B cell (primary cell): ENCODE measurements at regions not wholly inside any gene's neighbourhood (a gene's known extent, or its start where the extent isn't known, plus 50 kb on each side); places are given as distances from the start of the nearest gene placed in this dataset.

Experiments used
- ATAC-seq: fragments of 200-7000 bp; cut with Tn5 transposase; one replicate; pipeline ENCODE4 v1.10.0; 2021; ENCODE audit warnings: low read depth, mild to moderate bottlenecking, moderate number of reproducible peaks, moderate library complexity
- CTCF ChIA-PET: fragments of 350-600 bp; sonication (Branson Sonifier 250); formaldehyde crosslinking; loops from one replicate; lab custom pipeline; 2021; ENCODE audit warnings: antibody characterized with exemption, inconsistent platforms; lab: Charles Lee
- POLR2A ChIA-PET: fragments of 350-600 bp; sonication (Branson Sonifier 250); formaldehyde crosslinking; loops from one replicate; lab custom pipeline; 2021; ENCODE audit warnings: antibody characterized with exemption; lab: Charles Lee
- DNase-seq: peaks from one replicate; pipeline ENCODE4 v3.0.0; 2013
- H2AFZ ChIP-seq: 2 replicates; pipeline ENCODE4 v1.6.1; 2012; ENCODE audit warnings: mild to moderate bottlenecking, low read depth, low read length; ENCODE audit not compliant: insufficient read depth, poor library complexity, severe bottlenecking
- H3K27ac ChIP-seq, 2 donors: 1 replicate in 1 of 2; 2 replicates in 1 of 2; pipeline ENCODE4 v1.5.1; 2012 to 2013; ENCODE audit warnings: low read length in 2 of 2, mild to moderate bottlenecking in 2 of 2, moderate library complexity in 1 of 2
- H3K27me3 ChIP-seq, 4 experiments: fragments of 200-600 bp in 1 of 4; sonication (generic) in 1 of 4; replicated peaks in 1 of 4; 1 replicate in 2 of 4; 2 replicates in 2 of 4; pipeline versions ENCODE4 v1.6.1 to v1.7.0; 2013 to 2016; ENCODE audit warnings: low read length in 3 of 4, mild to moderate bottlenecking in 2 of 4, mixed read lengths in 1 of 4, moderate library complexity in 1 of 4; ENCODE audit not compliant: insufficient read depth in 4 of 4, control insufficient read depth in 3 of 4; ENCODE audit errors: control extremely low read depth in 1 of 4
- H3K36me3 ChIP-seq, 2 experiments: replicated peaks in 1 of 2; 1 replicate in 1 of 2; 2 replicates in 1 of 2; pipeline versions ENCODE4 v1.6.1 to v1.7.1; 2013; ENCODE audit warnings: low read length in 1 of 2; ENCODE audit not compliant: insufficient read depth in 2 of 2, control insufficient read depth in 1 of 2; ENCODE audit errors: control extremely low read depth in 1 of 2, extremely low read depth in 1 of 2
- H3K4me1 ChIP-seq, 2 donors: fragments of 200-600 bp in 1 of 2; sonication (generic) in 1 of 2; 1 replicate in 1 of 2; 2 replicates in 1 of 2; pipeline versions ENCODE4 v1.5.1 to v1.6.1; 2013 to 2017; ENCODE audit warnings: low read length in 2 of 2; ENCODE audit not compliant: control insufficient read depth in 2 of 2, insufficient read depth in 2 of 2
- H3K4me2 ChIP-seq: replicated peaks from 2 replicates; pipeline ENCODE3; 2012; ENCODE audit warnings: mild to moderate bottlenecking, low read depth, low read length; ENCODE audit not compliant: poor library complexity, severe bottlenecking
- H3K4me3 ChIP-seq, 5 experiments: fragments of 200-600 bp in 1 of 5; sonication (generic) in 1 of 5; 1 replicate in 3 of 5; 2 replicates in 2 of 5; pipeline versions ENCODE4 v1.5.1 to v1.7.0; 2011 to 2016; ENCODE audit warnings: low read length in 4 of 5, mild to moderate bottlenecking in 4 of 5, low read depth in 2 of 5, control low read depth in 1 of 5, moderate library complexity in 1 of 5; ENCODE audit not compliant: insufficient read depth in 1 of 5; ENCODE audit errors: control extremely low read depth in 1 of 5, extremely low read depth in 1 of 5
- H3K79me2 ChIP-seq: fragments of 200-600 bp; sonication (generic); one replicate; pipeline ENCODE4 v1.6.0; 2016; ENCODE audit warnings: low read length; ENCODE audit not compliant: control insufficient read depth, insufficient read depth
- H3K9ac ChIP-seq: fragments of 200-600 bp; sonication (generic); 2 replicates; pipeline ENCODE4 v1.6.1; 2017; ENCODE audit warnings: mild to moderate bottlenecking, low read length, moderate library complexity
- H3K9me3 ChIP-seq, 3 donors: one replicate each; pipeline versions ENCODE4 v1.6.1 to v1.7.1; 2013; ENCODE audit warnings: low read length in 2 of 3; ENCODE audit not compliant: control insufficient read depth in 2 of 3, insufficient read depth in 1 of 3; ENCODE audit errors: control extremely low read depth in 1 of 3
- H4K20me1 ChIP-seq: 2 replicates; pipeline ENCODE4 v1.6.0; 2012; ENCODE audit warnings: mild to moderate bottlenecking, low read length; ENCODE audit not compliant: insufficient read depth, control insufficient read depth, poor library complexity, severe bottlenecking
- H3K27ac Mint-ChIP-seq: one replicate; pipeline ENCODE4 v1.8.0; 2021; ENCODE audit warnings: mixed read lengths
- H3K27me3 Mint-ChIP-seq: one replicate; pipeline ENCODE4 v1.8.0; 2021; ENCODE audit warnings: mixed read lengths
- H3K4me1 Mint-ChIP-seq: one replicate; pipeline ENCODE4 v1.8.0; 2021; ENCODE audit warnings: mixed read lengths
- H3K4me3 Mint-ChIP-seq: one replicate; pipeline ENCODE4 v1.8.0; 2021; ENCODE audit warnings: mixed read lengths
- H3K9me3 Mint-ChIP-seq: one replicate; pipeline ENCODE4 v1.8.0; 2022; ENCODE audit warnings: mixed read lengths; ENCODE audit not compliant: insufficient read depth
- CTCF ChIP-seq: fragments of 200-600 bp; IDR thresholded peaks from one replicate; pipeline ENCODE4 v1.8.0; 2022; ENCODE audit warnings: antibody characterized with exemption, mild to moderate bottlenecking
- EZH2 ChIP-seq: IDR thresholded peaks from 2 replicates; pipeline ENCODE4 v1.6.1; 2012; ENCODE audit warnings: borderline replicate concordance, low read depth, mild to moderate bottlenecking, moderate library complexity, low read length; ENCODE audit not compliant: insufficient read depth, poor library complexity, severe bottlenecking
- WGBS: methylation state at CpG from one replicate; pipeline ENCODE4 v1.1.5; 2013; ENCODE audit warnings: missing lambda C conversion rate; ENCODE audit not compliant: insufficient coverage; 5-methylcytosine and 5-hydroxymethylcytosine counted together
- intact Hi-C: fragments of 100-400 bp; cut with micrococcal nuclease; formaldehyde crosslinking; loops from one replicate; pipeline ENCODE4 v1.10.0; 2022

- ChIA-PET POLR2A (no interaction called here), CTCF (no interaction called here)
- ATAC-seq (no peak), DNase-seq (no peak)
- WGBS: no CpG with 5 or more reads among the region's 1 CpG
- TF ChIP-seq CTCF (no peak), EZH2 (no peak)
- H3K27me3 Mint-ChIP-seq: no peaks in the 10 kb centered on the region
- no peaks in the 10 kb centered on the region for H3K79me2 ChIP-seq
- H3K4me3 ChIP-seq: no peak overlapping the region
- H3K9ac ChIP-seq: no peak overlapping the region
- no peaks in the 10 kb centered on the region for H4K20me1 ChIP-seq
- no peak overlapping the region for H3K4me2 ChIP-seq
- no peaks in the 10 kb centered on the region for H3K4me1 Mint-ChIP-seq
- H2AFZ ChIP-seq: no peak overlapping the region
- no peaks in the 10 kb centered on the region for H3K27me3 ChIP-seq
- H3K4me1 ChIP-seq: no peaks in the 10 kb centered on the region
- H3K9me3 Mint-ChIP-seq: peaks cover 12% of the 10 kb centered on the region
- peaks cover 0 to 18% (median 5%) of the 10 kb centered on the region in 3 donors for H3K9me3 ChIP-seq
- H3K36me3 ChIP-seq: no peaks in the 10 kb centered on the region
- intact Hi-C loops: no loop called here
- no peak overlapping the region for H3K27ac Mint-ChIP-seq
- H3K4me3 Mint-ChIP-seq: no peak overlapping the region
- H3K27ac ChIP-seq: no peak overlapping the region
Measured at GRCh38 chr13:103540382-103540765, 474.2 kb upstream of the SLC10A2 start.

GRCh38 chr13:103539721-103540381 lies 473.6 kb upstream of the SLC10A2 start:
- Histone ChIP-seq H3K4me1 (no peaks in the 10 kb centered on the region), H3K9ac (no peak overlapping the region), H3K4me2 (no peak overlapping the region), H3K9me3 (peaks cover 0 to 13% (median 3%) of the 10 kb centered on the region in 3 donors), H3K36me3 (no peaks in the 10 kb centered on the region), H3K27ac (no peak overlapping the region), H4K20me1 (no peaks in the 10 kb centered on the region), H3K79me2 (no peaks in the 10 kb centered on the region), H3K27me3 (no peaks in the 10 kb centered on the region), H2AFZ (no peak overlapping the region), H3K4me3 (no peak overlapping the region)
- no peak for TF ChIP-seq CTCF
- TF ChIP-seq EZH2: no peak
- ATAC-seq (no peak), DNase-seq (no peak)
- POLR2A ChIA-PET: no interaction called here
- Mint-ChIP-seq H3K4me1 (no peaks in the 10 kb centered on the region), H3K27me3 (no peaks in the 10 kb centered on the region), H3K9me3 (peaks cover 9% of the 10 kb centered on the region), H3K27ac (no peak overlapping the region), H3K4me3 (no peak overlapping the region)
- intact Hi-C loops: no loop called here
- CTCF ChIA-PET: no interaction called here
- 100% methylated on average over 1 of the region's 4 CpGs for WGBS
